T-cell (primary cell): ENCODE measurements at regions not wholly inside any gene's neighbourhood (a gene's known extent, or its start where the extent isn't known, plus 50 kb on each side); places are given as distances from the start of the nearest gene placed in this dataset.

Source experiments
- ATAC-seq, 4 experiments: fragments of 200-7000 bp in 3 of 4; fragments of 150-1000 bp in 1 of 4; cut with Tn5 transposase; replicated peaks in 1 of 4; 1 replicate in 3 of 4; 2 replicates in 1 of 4; pipeline ENCODE4 v1.10.0; 2021; ENCODE audit warnings: moderate library complexity in 3 of 4, mild to moderate bottlenecking in 2 of 4, moderate number of reproducible peaks in 1 of 4
- CTCF ChIA-PET, 2 donors: fragments of 300-600 bp; sonication (Branson Sonifier 250); formaldehyde crosslinking; loops; one replicate each; lab custom pipeline; 2022; ENCODE audit warnings: antibody characterized with exemption in 2 of 2; lab: Charles Lee
- POLR2A ChIA-PET, 2 donors: fragments of 300-600 bp; sonication (Branson Sonifier 250); formaldehyde crosslinking; loops; one replicate each; lab custom pipeline; 2022; ENCODE audit warnings: antibody characterized with exemption in 2 of 2; lab: Charles Lee
- DNase-seq, 35 experiments: peaks; one replicate each; pipeline versions ENCODE4 v3.0.0 to v3.0.0-alpha.2; 2013 to 2023
- H3K27ac ChIP-seq: one replicate; pipeline ENCODE4 v1.5.1; 2013; ENCODE audit warnings: low read length
- H3K27me3 ChIP-seq, 2 experiments: replicated peaks in 1 of 2; 1 replicate in 1 of 2; 2 replicates in 1 of 2; pipeline versions ENCODE4 v1.6.1 to v1.7.0; 2013; ENCODE audit warnings: low read length in 1 of 2, mixed read lengths in 1 of 2; ENCODE audit not compliant: control insufficient read depth in 2 of 2, insufficient read depth in 2 of 2; ENCODE audit errors: extremely low read depth in 1 of 2
- H3K36me3 ChIP-seq, 2 donors: 1 replicate in 1 of 2; 2 replicates in 1 of 2; pipeline versions ENCODE4 v1.6.1 to v1.7.0; 2013; ENCODE audit warnings: low read length in 1 of 2; ENCODE audit not compliant: control insufficient read depth in 2 of 2, insufficient read depth in 1 of 2; ENCODE audit errors: extremely low read depth in 1 of 2
- H3K4me1 ChIP-seq, 2 experiments: 1 replicate in 1 of 2; 2 replicates in 1 of 2; pipeline versions ENCODE4 v1.6.1 to v1.7.0; 2013; ENCODE audit warnings: low read length in 2 of 2, mixed read lengths in 1 of 2; ENCODE audit not compliant: insufficient read depth in 2 of 2, control insufficient read depth in 1 of 2; ENCODE audit errors: extremely low read depth in 1 of 2
- H3K4me3 ChIP-seq, 2 donors: 1 replicate in 1 of 2; 2 replicates in 1 of 2; pipeline versions ENCODE4 v1.5.1 to v1.7.0; 2013; ENCODE audit warnings: mild to moderate bottlenecking in 2 of 2, low read length in 1 of 2, moderate library complexity in 1 of 2; ENCODE audit not compliant: control insufficient read depth in 1 of 2; ENCODE audit errors: extremely low read depth in 1 of 2
- H3K9me3 ChIP-seq: 2 replicates; pipeline ENCODE4 v1.7.0; 2013
- H3K27ac Mint-ChIP-seq, 2 donors: one replicate each; pipeline ENCODE4 v1.8.0; 2020 to 2021; ENCODE audit warnings: mild to moderate bottlenecking in 2 of 2, mixed read lengths in 2 of 2
- H3K27me3 Mint-ChIP-seq, 2 donors: one replicate each; pipeline ENCODE4 v1.8.0; 2021 to 2022; ENCODE audit warnings: mixed read lengths in 2 of 2
- H3K36me3 Mint-ChIP-seq: one replicate; pipeline ENCODE4 v1.8.0; 2021; ENCODE audit warnings: mixed read lengths
- H3K4me1 Mint-ChIP-seq, 3 donors: one replicate each; pipeline ENCODE4 v1.8.0; 2020 to 2022; ENCODE audit warnings: mixed read lengths in 3 of 3, mild to moderate bottlenecking in 1 of 3
- H3K4me3 Mint-ChIP-seq, 3 donors: one replicate each; pipeline ENCODE4 v1.8.0; 2020 to 2022; ENCODE audit warnings: mild to moderate bottlenecking in 3 of 3, mixed read lengths in 3 of 3, moderate library complexity in 3 of 3
- H3K9me3 Mint-ChIP-seq, 3 donors: one replicate each; pipeline ENCODE4 v1.8.0; 2020 to 2022; ENCODE audit warnings: mixed read lengths in 3 of 3
- WGBS: methylation state at CpG from one replicate; pipeline ENCODE4 v1.1.5; 2013; ENCODE audit warnings: missing lambda C conversion rate; ENCODE audit not compliant: insufficient coverage; 5-methylcytosine and 5-hydroxymethylcytosine counted together

GRCh38 chr5:35374584-35374983 lies 144.3 kb upstream of the PRLR start:
- Histone ChIP-seq H3K4me3 (no peak overlapping the region), H3K36me3 (no peaks in the 10 kb centered on the region), H3K27ac (no peak overlapping the region), H3K4me1 (no peaks in the 10 kb centered on the region), H3K9me3 (no peaks in the 10 kb centered on the region), H3K27me3 (peaks cover 0 to 4% of the 10 kb centered on the region in 2 experiments)
- POLR2A ChIA-PET, result no interaction called here
- no peak for DNase-seq
- Mint-ChIP-seq H3K4me1 (no peaks in the 10 kb centered on the region), H3K36me3 (no peaks in the 10 kb centered on the region), H3K9me3 (no peaks in the 10 kb centered on the region), H3K27ac (no peak overlapping the region), H3K27me3 (peaks cover 0 to 18% of the 10 kb centered on the region in 2 donors), H3K4me3 (no peak overlapping the region)
- no peak for ATAC-seq
- CTCF ChIA-PET, result interaction anchor here in 1 of 2 donors (0.6 kb wide), 1 partner anchor 672 kb away, joined by 3 read pairs; no protein-coding TSS in a partner anchor

- Mint-ChIP-seq H3K36me3 (no peaks in the 10 kb centered on the region), H3K4me1 (no peaks in the 10 kb centered on the region), H3K27ac (no peak overlapping the region), H3K9me3 (no peaks in the 10 kb centered on the region), H3K4me3 (no peak overlapping the region), H3K27me3 (peaks cover 0 to 18% of the 10 kb centered on the region in 2 donors)
- ATAC-seq (no peak), DNase-seq (no peak)
- WGBS, result 100% methylated on average over 1 of the region's 3 CpGs
- Histone ChIP-seq H3K4me3 (no peak overlapping the region), H3K9me3 (no peaks in the 10 kb centered on the region), H3K27ac (no peak overlapping the region), H3K27me3 (peaks cover 0 to 4% of the 10 kb centered on the region in 2 experiments), H3K4me1 (no peaks in the 10 kb centered on the region), H3K36me3 (no peaks in the 10 kb centered on the region)
- CTCF ChIA-PET, result no interaction called here
- POLR2A ChIA-PET, result no interaction called here
Observed at GRCh38 chr5:35373249-35373648, 143.0 kb upstream of the PRLR start.

GRCh38 chr5:35372482-35372881 lies 142.2 kb upstream of the PRLR start:
- no peak for ATAC-seq
- WGBS, result no CpG with 5 or more reads among the region's 2 CpGs
- Histone ChIP-seq H3K4me3 (no peak overlapping the region), H3K4me1 (no peaks in the 10 kb centered on the region), H3K27me3 (peaks cover 0 to 4% of the 10 kb centered on the region in 2 experiments), H3K36me3 (no peaks in the 10 kb centered on the region), H3K27ac (no peak overlapping the region), H3K9me3 (no peaks in the 10 kb centered on the region)
- ChIA-PET POLR2A (no interaction called here), CTCF (no interaction called here)
- no peak for DNase-seq
- Mint-ChIP-seq H3K36me3 (no peaks in the 10 kb centered on the region), H3K27me3 (peaks cover 0 to 18% of the 10 kb centered on the region in 2 donors), H3K9me3 (no peaks in the 10 kb centered on the region), H3K4me3 (no peak overlapping the region), H3K27ac (no peak overlapping the region), H3K4me1 (no peaks in the 10 kb centered on the region)

GRCh38 chr5:35371951-35372426 lies 141.7 kb upstream of the PRLR start:
- 91% methylated on average over 1 of the region's 1 CpG for WGBS
- ChIA-PET POLR2A (no interaction called here), CTCF (no interaction called here)
- Histone ChIP-seq H3K4me3 (no peak overlapping the region), H3K36me3 (no peaks in the 10 kb centered on the region), H3K4me1 (no peaks in the 10 kb centered on the region), H3K27ac (no peak overlapping the region), H3K27me3 (peaks cover 0 to 4% of the 10 kb centered on the region in 2 experiments), H3K9me3 (no peaks in the 10 kb centered on the region)
- H3K4me3 Mint-ChIP-seq, result no peak overlapping the region
- H3K36me3 Mint-ChIP-seq, result no peaks in the 10 kb centered on the region
- DNase-seq, result no peak
- no peaks in the 10 kb centered on the region for H3K4me1 Mint-ChIP-seq
- H3K27me3 Mint-ChIP-seq, result peaks cover 0 to 18% of the 10 kb centered on the region in 2 donors
- no peak overlapping the region for H3K27ac Mint-ChIP-seq
- H3K9me3 Mint-ChIP-seq, result no peaks in the 10 kb centered on the region
- ATAC-seq, result no peak

- no CpG with 5 or more reads among the region's 2 CpGs for WGBS
- DNase-seq, result no peak
- no peaks in the 10 kb centered on the region for H3K36me3 ChIP-seq
- H3K4me1 ChIP-seq, result no peaks in the 10 kb centered on the region
- no peak overlapping the region for H3K27ac ChIP-seq
- H3K9me3 ChIP-seq, result no peaks in the 10 kb centered on the region
- no peaks in the 10 kb centered on the region for H3K9me3 Mint-ChIP-seq
- ChIA-PET CTCF (no interaction called here), POLR2A (interaction anchor here in 1 of 2 donors (0.7 kb wide), 1 partner anchor 962 kb away, joined by 3 read pairs; no protein-coding TSS in a partner anchor)
- H3K36me3 Mint-ChIP-seq, result no peaks in the 10 kb centered on the region
- no peak overlapping the region for H3K4me3 Mint-ChIP-seq
- no peak overlapping the region for H3K4me3 ChIP-seq
- no peak overlapping the region for H3K27ac Mint-ChIP-seq
- peaks cover 0 to 4% of the 10 kb centered on the region in 2 experiments for H3K27me3 ChIP-seq
- no peak for ATAC-seq
- peaks cover under 1 to 14% of the 10 kb centered on the region in 2 donors for H3K27me3 Mint-ChIP-seq
- H3K4me1 Mint-ChIP-seq, result no peaks in the 10 kb centered on the region
Observed at GRCh38 chr5:35370871-35371270, 140.6 kb upstream of the PRLR start.

GRCh38 chr5:35369965-35370790 lies 139.9 kb upstream of the PRLR start:
- Mint-ChIP-seq H3K36me3 (no peaks in the 10 kb centered on the region), H3K27ac (no peak overlapping the region), H3K27me3 (peaks cover 1 to 13% of the 10 kb centered on the region in 2 donors), H3K4me3 (no peak overlapping the region), H3K9me3 (no peaks in the 10 kb centered on the region), H3K4me1 (no peaks in the 10 kb centered on the region)
- H3K36me3 ChIP-seq, result no peaks in the 10 kb centered on the region
- H3K27me3 ChIP-seq, result peaks cover 0 to 4% of the 10 kb centered on the region in 2 experiments
- 0% methylated on average over 1 of the region's 7 CpGs for WGBS
- DNase-seq (no peak), ATAC-seq (no peak)
- H3K4me1 ChIP-seq, result no peaks in the 10 kb centered on the region
- no peak overlapping the region for H3K27ac ChIP-seq
- ChIA-PET POLR2A (interaction anchor here in 1 of 2 donors (0.7 kb wide), 1 partner anchor 963 kb away, joined by 3 read pairs; no protein-coding TSS in a partner anchor), CTCF (no interaction called here)
- H3K9me3 ChIP-seq, result no peaks in the 10 kb centered on the region
- no peak overlapping the region for H3K4me3 ChIP-seq
